WTC11 (cell line): ENCODE measurements at regions not wholly inside any gene's neighbourhood (a gene's known extent, or its start where the extent isn't known, plus 50 kb on each side); places are given as distances from the start of the nearest gene placed in this dataset.

Experiments used
- CTCF ChIP-seq: fragments of 200-600 bp; IDR thresholded peaks from 2 replicates; pipeline ENCODE4 v1.8.0; 2022; ENCODE audit warnings: antibody characterized with exemption
- EMX1 ChIP-seq: fragments of 250-450 bp; sonication (Bioruptor Pico); IDR thresholded peaks from 2 replicates; pipeline ENCODE4 v1.8.0; 2021; ENCODE audit warnings: mild to moderate bottlenecking
- FOXK1 ChIP-seq: sonication (generic); formaldehyde crosslinking; IDR thresholded peaks from 2 replicates; pipeline ENCODE4 v1.8.0; 2022; ENCODE audit warnings: mild to moderate bottlenecking, moderate library complexity, missing genetic modification reagents

DNA sequence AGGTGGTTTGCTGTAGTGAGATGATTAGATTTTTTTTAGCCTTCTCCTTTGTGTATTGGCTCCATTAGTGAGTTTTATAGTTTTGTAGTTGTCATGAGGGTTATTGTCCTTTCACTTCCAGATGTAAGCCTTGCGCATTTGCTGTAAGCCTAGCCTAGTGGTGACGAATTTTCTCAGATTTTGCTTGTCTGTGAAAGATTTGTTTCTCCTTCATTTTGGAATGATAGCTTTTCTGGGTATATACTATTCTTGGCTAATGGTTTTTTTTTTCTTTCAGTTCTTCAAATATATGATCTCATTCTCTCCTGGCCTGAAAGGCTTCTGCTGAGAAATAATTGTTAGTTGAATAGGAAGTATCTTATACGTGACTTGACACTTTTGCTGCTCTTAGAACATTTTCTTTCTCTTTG is 166.5 kb upstream of the THRB start:
- TF ChIP-seq FOXK1 (CRISPR knock-in tag) = no peak
- TF ChIP-seq EMX1 (CRISPR knock-in tag) = no peak
- no peak for TF ChIP-seq CTCF
